Esophagus squamous epithelium (tissue), 5 donors: ENCODE measurements at regions not wholly inside any gene's neighbourhood (a gene's known extent, or its start where the extent isn't known, plus 50 kb on each side); places are given as distances from the start of the nearest gene placed in this dataset.

Experiments
- DNase-seq: peaks from one replicate; lab custom pipeline; 2025; lab: John Stamatoyannopoulos, UW
- H3K27ac ChIP-seq, 4 donors: fragments of 200-600 bp; sonication (generic); one replicate each; pipeline ENCODE4 v1.5.1; 2016 to 2019; ENCODE audit warnings: mild to moderate bottlenecking in 1 of 4
- H3K27me3 ChIP-seq, 4 donors: fragments of 200-600 bp; sonication (generic); 1 replicate in 3 of 4; 2 replicates in 1 of 4; pipeline versions ENCODE4 v1.5.1 to v1.6.0; 2017 to 2021; ENCODE audit warnings: antibody characterized with exemption in 1 of 4
- H3K36me3 ChIP-seq, 3 donors: fragments of 200-600 bp; sonication (generic); one replicate each; pipeline ENCODE4 v1.5.1; 2016 to 2019
- H3K4me1 ChIP-seq, 3 donors: fragments of 200-600 bp; sonication (generic); one replicate each; pipeline ENCODE4 v1.5.1; 2017 to 2019
- H3K4me3 ChIP-seq, 4 donors: fragments of 200-600 bp; sonication (generic); 1 replicate in 3 of 4; 2 replicates in 1 of 4; pipeline ENCODE4 v1.5.1; 2016 to 2019; ENCODE audit warnings: mild to moderate bottlenecking in 2 of 4, moderate library complexity in 1 of 4
- H3K9me3 ChIP-seq, 3 donors: fragments of 200-600 bp; sonication (generic); one replicate each; pipeline ENCODE4 v1.5.1; 2016 to 2019
- CTCF ChIP-seq, 6 experiments: fragments of 450-650 bp in 4 of 6; fragments of 200-600 bp in 2 of 6; sonication (generic) in 2 of 6; IDR thresholded peaks; one replicate each; pipeline ENCODE4 v1.5.1; 2016 to 2019; ENCODE audit warnings: antibody characterized with exemption in 6 of 6, mild to moderate bottlenecking in 4 of 6, moderate library complexity in 4 of 6
- POLR2A ChIP-seq, 4 donors: fragments of 450-650 bp; IDR thresholded peaks; one replicate each; pipeline ENCODE4 v1.6.1; 2017; ENCODE audit warnings: antibody characterized with exemption in 4 of 4, mild to moderate bottlenecking in 4 of 4, moderate library complexity in 3 of 4
- WGBS, 2 donors: methylation state at CpG; one replicate each; pipeline ENCODE4 v1.1.5; 2018; 5-methylcytosine and 5-hydroxymethylcytosine counted together
- intact Hi-C: fragments of 100-400 bp; cut with DNase I; formaldehyde crosslinking; loops from one replicate; pipeline ENCODE4 v1.15.0; 2022
- donor health status: DM: yes; HTN: yes; CAD: no.

DNA sequence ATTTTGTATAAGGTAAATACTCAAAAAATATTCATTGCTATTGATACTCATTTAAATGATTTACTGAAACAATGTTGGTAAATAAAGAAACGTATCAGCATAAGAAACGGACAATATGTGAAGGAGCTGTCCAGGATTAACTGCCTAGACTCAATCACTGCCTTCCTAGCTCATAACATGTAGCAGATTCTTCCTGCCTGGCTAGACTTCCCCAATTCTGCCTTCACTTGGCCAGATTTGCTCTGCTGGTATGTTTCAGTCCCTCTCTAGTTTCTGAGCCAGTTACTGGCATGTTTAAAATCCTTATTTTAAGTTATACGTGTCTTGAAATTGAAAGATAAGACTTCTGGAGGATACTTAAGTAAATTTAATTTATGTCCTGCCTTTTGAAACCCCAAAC, 740.3 kb downstream of the CENPC start:
- intact Hi-C loops = no loop called here
- no peak for DNase-seq
- no peak for TF ChIP-seq CTCF (IDR thresholded peaks at IDR 0.05)
- Histone ChIP-seq H3K27ac (no peak overlapping the region), H3K4me3 (no peak overlapping the region), H3K36me3 (no peaks in the 10 kb centered on the region), H3K4me1 (no peaks in the 10 kb centered on the region), H3K9me3 (no peaks in the 10 kb centered on the region), H3K27me3 (no peaks in the 10 kb centered on the region)
- 43% methylated on average over 3 of the region's 3 CpGs for WGBS, 2 donors

DNA sequence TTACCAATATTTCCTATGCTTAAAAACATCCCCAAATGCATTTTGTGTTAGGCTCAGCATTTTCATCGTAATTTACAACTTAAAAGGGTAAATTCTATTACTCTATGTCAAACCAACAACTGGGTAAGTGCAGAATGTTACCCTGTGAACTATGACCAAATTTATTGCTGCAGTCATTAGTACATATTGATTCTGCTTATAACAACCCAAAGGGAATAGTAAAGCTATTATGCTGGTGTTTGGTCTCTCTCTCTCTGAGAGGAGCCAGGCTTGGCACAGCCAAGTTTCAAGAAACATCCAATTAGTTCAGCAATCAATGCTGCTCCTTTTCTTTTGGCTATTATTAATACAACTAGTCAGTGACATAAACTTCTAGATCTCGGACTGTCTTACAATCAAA, 747.7 kb downstream of the CENPC start:
- no peak for DNase-seq
- intact Hi-C loops = no loop called here
- no peaks in the 10 kb centered on the region for H3K36me3 ChIP-seq
- no peaks in the 10 kb centered on the region for H3K4me1 ChIP-seq
- TF ChIP-seq CTCF (IDR thresholded peaks at IDR 0.05) (no peak), POLR2A (IDR thresholded peaks at IDR 0.05) (no peak)
- no peaks in the 10 kb centered on the region for H3K9me3 ChIP-seq
- H3K4me3 ChIP-seq = no peak overlapping the region
- H3K27ac ChIP-seq = no peak overlapping the region
- no peaks in the 10 kb centered on the region for H3K27me3 ChIP-seq
- WGBS, 2 donors = 54 to 70% methylated on average over 2 of the region's 2 CpGs

GRCh38 chr4:66795724-66796123, 749.6 kb downstream of the CENPC start:
- 80 to 84% methylated on average over 3 of the region's 3 CpGs for WGBS, 2 donors
- TF ChIP-seq CTCF (IDR thresholded peaks at IDR 0.05) = no peak
- no peak for TF ChIP-seq POLR2A (IDR thresholded peaks at IDR 0.05)

DNA sequence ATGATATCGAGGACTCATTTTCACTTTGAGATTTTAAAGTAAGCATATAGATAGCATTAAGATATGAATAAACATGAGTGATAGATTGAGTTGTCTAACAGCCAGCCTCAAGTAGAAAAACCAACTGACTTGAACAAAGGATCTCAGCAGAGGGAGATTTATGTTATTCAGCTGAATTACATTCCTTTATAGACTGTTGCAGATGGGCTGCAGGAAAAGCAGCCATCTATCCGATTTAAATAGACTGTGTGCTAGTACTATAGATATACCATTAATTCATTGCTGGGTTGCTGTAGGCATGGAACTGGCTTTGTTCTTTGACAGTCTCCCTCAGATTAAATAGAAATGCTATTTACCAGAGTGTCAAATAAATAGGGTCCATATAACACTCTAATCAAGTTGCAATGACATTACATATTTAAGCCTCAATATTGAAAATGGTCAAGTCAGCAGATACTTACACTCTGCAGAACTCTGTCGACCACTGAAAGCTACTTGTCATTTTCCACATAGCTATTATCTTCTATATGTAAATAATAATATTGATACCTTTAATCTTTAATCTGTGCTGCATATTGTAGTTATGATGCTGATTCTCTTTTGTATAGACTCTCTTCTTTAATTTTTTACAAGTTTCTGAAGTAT, 750.8 kb downstream of the CENPC start:
- Histone ChIP-seq H3K27me3 (no peaks in the 10 kb centered on the region), H3K36me3 (no peaks in the 10 kb centered on the region), H3K4me1 (no peaks in the 10 kb centered on the region), H3K9me3 (no peaks in the 10 kb centered on the region), H3K4me3 (no peak overlapping the region), H3K27ac (no peak overlapping the region)
- intact Hi-C loops = no loop called here
- 35 to 56% methylated on average over 3 of the region's 3 CpGs for WGBS, 2 donors
- no peak for DNase-seq
- TF ChIP-seq POLR2A (IDR thresholded peaks at IDR 0.05) (no peak), CTCF (IDR thresholded peaks at IDR 0.05) (no peak)

More at GRCh38 chr4:66795724-66796123, 749.6 kb downstream of the CENPC start:
- intact Hi-C loops = no loop called here
- no peak for DNase-seq
- no peak overlapping the region for H3K4me3 ChIP-seq
- H3K36me3 ChIP-seq = no peaks in the 10 kb centered on the region
- no peaks in the 10 kb centered on the region for H3K27me3 ChIP-seq
- no peaks in the 10 kb centered on the region for H3K9me3 ChIP-seq
- H3K4me1 ChIP-seq = no peaks in the 10 kb centered on the region
- no peak overlapping the region for H3K27ac ChIP-seq

DNA sequence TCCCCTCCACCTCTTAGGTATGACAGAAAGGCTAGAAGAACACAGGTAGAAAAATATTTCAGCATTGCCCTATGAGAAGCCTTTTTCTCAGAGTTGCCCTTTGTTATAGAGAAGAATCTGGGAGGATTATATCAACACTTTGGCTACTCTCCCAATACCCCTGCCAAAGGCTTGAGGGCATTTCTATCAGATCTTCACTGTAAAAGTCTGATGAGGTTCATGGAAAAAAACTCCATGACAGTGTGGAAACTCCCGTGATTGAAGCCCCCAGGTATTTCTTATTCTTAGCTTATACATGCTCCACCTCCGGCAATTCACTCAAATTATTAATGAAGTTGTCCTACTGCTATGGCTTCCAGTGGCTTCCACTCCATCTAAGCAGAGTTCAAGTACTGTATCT, 753.6 kb downstream of the CENPC start:
- no peaks in the 10 kb centered on the region for H3K9me3 ChIP-seq
- H3K4me3 ChIP-seq = no peak overlapping the region
- TF ChIP-seq POLR2A (IDR thresholded peaks at IDR 0.05) (no peak), CTCF (IDR thresholded peaks at IDR 0.05) (no peak)
- DNase-seq = no peak
- H3K27ac ChIP-seq = no peak overlapping the region
- WGBS, 2 donors = 61 to 75% methylated on average over 2 of the region's 2 CpGs
- intact Hi-C loops = no loop called here
- no peaks in the 10 kb centered on the region for H3K27me3 ChIP-seq
- H3K36me3 ChIP-seq = no peaks in the 10 kb centered on the region
- no peaks in the 10 kb centered on the region for H3K4me1 ChIP-seq
